ENCODE measurements at regions not wholly inside any gene's neighbourhood (a gene's known extent, or its start where the extent isn't known, plus 50 kb on each side); places are given as distances from the start of the nearest gene placed in this dataset.
"Not testable (repeated sequence)": the region's sequence is repeated elsewhere in the genome, so short reads cannot be mapped to it uniquely, and the experiment has no call there.

DNA sequence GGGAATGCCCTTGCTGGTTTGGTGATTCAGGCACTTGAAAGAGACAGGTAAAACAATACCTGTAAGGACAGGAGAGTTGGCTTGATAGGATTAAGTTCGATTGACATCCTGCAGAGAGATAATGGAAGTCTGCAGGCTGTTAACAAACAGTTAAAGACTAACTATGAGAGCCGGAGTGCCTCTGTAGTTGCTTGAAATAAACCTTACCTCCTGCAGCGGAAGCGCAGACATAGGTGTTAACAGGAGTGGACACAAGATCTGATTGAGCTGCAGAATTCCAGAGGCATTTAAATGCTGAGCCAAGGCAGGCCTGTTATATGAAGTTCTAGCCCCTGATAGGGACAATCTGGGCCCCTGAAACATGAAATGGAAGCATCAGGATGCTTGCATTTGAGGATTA is 416.7 kb upstream of the MAOA start:
- no peak for FAIRE-seq

GRCh38 chrX:43255596-43255995 is 400.5 kb upstream of the MAOA start:
- no peak for FAIRE-seq

DNA sequence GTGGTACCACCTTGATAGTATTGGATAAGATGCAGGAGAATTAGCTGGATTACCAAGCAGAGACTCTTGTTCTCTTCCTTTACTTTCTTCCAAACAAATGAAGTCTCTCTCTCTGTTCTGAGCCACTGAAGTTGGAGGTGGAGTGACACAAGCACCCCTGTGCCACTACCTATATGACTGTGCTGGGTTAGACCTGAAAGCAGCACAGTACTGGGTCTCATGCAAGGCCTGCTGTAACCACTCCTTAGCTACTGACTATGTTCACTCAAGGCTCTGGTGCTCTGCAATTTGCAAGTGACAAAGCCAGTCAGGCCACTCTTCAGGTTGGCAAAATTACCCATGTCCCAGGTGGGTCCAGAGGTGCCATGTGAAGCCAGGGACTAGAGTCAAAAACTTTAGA is 389.6 kb upstream of the MAOA start:
- FAIRE-seq: no peak

GRCh38 chrX:43267652-43268051 is 388.4 kb upstream of the MAOA start:
- no peak for FAIRE-seq

- FAIRE-seq: no peak
These were observed 386.9 kb upstream of the MAOA start for GRCh38 chrX:43269201-43269600.

DNA sequence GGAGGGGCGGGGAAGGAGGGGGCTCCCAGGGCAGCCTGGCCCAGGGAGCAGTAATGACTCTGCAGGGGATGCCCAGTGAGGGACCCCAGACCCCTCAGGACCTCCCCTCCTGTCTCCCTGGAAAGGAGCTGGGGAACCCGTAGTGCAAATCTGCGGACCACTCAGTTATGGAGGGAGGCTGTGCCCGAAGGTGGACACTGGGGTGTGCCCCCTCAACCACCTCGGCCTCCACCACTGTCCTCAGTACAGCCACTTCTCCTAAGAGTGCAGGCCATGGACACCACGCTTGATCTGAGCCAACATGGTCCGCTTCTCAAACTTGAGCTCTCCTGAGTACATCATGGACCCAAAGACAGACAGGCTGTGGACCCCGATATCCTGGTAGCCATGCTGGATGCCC is 378.2 kb upstream of the MAOA start:
- FAIRE-seq: no peak

- FAIRE-seq: no peak
These were observed 377.7 kb upstream of the MAOA start for GRCh38 chrX:43278440-43278839.

DNA sequence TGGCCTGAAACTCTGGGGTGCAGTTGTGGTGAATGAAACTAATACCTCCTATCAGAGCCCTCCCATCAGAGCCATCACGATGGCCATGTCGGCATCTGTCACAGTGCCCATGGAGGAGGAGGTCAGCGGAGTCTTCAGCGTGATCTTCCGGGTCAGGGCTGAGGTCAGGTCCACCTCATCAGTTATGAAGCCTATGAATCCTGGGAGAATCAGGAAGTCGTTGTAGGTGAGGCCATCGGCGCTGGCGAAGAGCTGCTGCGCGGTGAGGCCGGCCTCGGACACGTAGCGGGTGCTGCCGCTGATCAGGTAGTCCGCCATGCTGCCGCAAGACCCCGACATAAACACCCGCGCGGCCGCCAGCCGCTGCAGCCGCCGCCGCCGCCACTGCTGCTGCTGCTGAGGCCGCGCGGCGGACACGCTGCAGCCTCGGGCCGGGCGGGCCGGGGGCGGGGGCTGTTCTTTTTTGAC is 376.7 kb upstream of the MAOA start:
- FAIRE-seq: no peak

DNA sequence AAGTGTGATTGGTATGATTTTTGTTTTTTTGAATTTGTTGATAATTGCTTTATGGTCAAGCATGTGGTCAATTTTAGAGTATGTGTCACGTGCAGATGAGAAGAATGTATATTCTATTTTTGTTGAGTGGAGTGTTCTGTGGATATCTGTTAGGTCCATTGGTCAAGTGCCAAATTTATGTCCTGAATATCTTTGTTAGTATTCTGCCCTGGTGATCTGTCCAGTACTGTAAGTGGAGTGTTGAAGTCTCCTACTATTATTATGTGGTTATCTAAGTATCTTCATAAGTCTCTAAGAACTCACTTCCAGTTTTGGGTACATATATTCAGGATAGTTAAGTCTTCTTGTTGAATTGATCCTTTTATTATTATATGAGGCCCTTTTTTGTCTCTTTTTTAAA is 372.9 kb upstream of the MAOA start:
- no peak for FAIRE-seq

GRCh38 chrX:43311625-43312024 is 344.5 kb upstream of the MAOA start:
- not testable (repeated sequence) for FAIRE-seq

DNA sequence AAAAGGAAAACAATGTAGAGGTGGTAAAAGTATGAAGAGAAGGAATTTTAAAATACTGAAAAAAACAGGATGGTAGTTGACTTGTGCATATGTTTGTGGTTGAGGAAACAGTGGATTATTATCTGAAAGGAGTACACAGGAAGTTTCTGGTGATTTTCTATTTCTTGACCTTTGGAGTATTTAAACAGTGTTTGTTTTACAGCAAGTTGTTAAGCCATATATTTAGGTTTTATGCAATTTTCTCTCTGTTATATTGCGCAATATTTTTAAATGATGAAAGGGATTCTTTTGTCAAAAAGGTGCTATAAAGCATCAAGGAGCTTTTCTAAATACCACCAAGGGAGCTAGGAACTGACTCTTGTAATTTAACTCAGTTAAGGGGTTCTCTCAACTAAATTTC is 343.1 kb upstream of the MAOA start:
- FAIRE-seq: no peak

DNA sequence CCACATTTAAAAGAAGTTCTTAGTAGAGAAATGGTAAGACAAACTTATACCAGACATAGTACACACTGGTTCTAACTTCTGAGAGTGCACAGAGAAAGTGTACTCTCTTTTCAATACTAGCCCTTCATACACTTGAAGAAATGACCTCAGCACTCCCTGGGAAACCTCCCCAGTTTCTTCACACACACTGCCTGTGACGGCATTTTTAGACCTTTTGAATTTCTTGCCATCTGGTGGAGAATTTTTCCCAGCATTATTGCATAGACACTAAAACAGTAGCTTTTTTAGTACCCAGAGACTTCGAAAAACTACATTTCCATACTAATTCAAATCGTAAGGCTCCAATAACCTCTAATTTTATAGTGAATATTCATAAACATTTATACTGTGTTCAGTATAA is 341.6 kb upstream of the MAOA start:
- FAIRE-seq: no peak

DNA sequence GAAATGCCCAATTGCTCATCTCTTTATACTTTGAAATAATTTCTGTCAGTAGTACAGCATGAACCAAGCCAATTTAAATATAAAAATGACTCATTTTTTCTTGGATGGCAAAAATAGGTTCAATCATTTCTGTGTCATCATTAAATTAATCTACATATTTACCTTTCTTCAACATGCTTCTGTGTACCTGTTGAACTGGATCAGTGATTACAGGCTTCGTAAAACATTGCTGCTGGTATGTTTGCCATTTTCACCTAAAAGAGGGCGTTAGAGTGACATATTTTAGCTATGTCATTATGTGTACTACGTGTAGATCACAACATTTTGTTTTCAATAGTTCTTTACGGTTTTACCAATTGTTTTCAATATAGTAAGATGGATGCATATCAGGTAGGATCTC is 340.5 kb upstream of the MAOA start:
- no peak for FAIRE-seq

- no peak for FAIRE-seq
These were observed 340.0 kb upstream of the MAOA start for GRCh38 chrX:43316146-43316545.

DNA sequence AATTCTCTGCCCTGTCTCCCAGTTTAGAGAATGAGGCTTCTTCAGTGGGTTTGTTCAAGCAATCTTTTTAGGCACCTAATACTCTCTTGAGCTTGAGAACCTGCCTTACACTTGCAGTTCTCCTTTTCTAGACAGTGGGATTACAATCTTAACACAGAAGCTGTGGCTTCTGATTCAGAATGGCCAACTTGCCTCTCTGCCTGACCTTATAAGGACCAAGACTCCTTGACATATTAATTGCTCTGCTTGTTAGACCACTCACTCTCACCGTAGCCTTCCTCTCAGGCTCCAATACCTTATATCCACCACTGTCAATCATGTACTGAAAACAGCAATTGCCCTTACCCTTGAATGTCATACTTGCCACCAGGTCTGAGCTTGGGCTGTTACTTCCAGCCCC is 338.7 kb upstream of the MAOA start:
- FAIRE-seq: no peak

- FAIRE-seq: no peak
These were observed 327.6 kb upstream of the MAOA start for GRCh38 chrX:43328358-43328946.

- FAIRE-seq: no peak
These were observed 322.6 kb upstream of the MAOA start for GRCh38 chrX:43333543-43333942.

DNA sequence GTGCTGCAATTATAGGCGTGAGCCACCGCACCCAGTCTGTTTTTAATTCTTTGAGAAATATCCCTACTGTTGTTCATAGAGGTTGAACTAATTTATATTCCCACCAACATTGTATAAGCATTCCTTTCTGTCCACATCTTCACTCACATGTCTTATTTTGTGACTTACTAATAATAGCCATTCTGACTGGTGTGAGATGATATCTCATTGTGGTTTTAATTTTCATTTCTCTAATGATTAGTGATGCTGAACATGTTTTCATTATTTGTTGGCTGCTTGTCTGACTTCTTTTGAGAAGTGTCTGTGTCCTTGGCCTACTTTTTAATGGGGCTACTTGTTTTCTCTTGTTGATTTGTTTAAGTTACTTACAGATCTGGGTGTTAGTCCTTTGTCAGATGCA is 310.9 kb upstream of the MAOA start:
- no peak for FAIRE-seq

DNA sequence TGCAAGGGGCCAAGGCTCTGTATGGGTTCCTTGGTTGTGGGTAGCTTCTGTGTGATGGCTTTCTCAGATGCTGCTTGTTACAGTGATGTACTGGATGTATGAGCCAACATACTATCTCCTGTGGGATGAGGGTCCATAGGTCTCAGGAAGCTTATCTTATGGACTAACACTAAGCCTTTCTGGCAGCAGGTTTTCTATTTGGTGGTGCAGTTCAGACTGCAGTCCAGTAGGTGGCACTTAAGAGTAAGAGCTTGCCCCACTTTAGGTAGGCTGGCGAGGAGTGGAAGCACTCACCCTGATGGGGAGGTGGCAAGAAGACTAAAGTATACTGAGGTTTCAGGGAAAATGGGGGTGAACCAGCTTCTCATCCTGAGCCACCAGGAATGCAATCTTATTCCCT is 306.7 kb upstream of the MAOA start:
- FAIRE-seq: no peak

GRCh38 chrX:43350935-43351334 is 305.2 kb upstream of the MAOA start:
- FAIRE-seq: no peak

GRCh38 chrX:43357741-43358140 is 298.4 kb upstream of the MAOA start:
- FAIRE-seq: no peak

GRCh38 chrX:43373032-43373431 is 283.1 kb upstream of the MAOA start:
- no peak for FAIRE-seq

DNA sequence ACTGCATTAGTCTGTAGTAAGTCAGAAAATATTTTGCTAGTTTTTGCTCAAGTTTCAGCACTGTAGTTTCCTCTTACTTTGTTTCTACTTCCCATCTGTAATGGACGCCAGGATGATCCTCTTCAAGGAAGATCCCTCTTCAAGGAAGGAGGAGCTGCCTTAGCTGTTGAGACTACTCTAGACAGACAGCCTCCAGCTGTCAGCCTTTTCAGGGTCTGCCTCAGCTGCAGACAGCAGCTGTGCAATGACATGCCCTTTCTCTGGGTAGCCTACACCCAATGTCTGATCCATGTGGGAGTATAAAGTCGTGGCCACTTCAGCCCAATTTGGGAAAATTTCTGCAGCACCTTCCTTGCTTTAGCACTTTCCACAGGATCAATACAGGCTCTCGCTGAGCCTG is 281.0 kb upstream of the MAOA start:
- FAIRE-seq: no peak

DNA sequence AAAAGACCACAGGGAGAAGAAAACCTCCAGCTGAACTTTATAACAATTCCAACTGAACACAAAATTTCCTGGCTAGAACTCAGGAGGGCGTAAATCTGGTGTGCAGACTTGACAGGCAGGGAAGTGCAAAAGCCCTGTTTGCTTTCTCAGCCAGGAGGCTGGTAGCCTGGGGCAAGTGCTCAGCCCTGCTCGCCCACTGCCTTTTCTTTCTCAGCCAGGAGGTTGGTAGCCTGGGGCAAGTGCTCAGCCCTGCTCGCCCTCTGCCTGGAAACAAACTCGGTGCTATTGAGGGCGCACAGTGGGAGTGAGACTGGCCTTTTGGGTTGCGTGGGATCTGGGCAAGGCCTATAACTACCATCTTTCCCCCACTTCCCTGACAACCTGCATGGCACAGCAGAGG is 275.4 kb upstream of the MAOA start:
- FAIRE-seq: no peak

DNA sequence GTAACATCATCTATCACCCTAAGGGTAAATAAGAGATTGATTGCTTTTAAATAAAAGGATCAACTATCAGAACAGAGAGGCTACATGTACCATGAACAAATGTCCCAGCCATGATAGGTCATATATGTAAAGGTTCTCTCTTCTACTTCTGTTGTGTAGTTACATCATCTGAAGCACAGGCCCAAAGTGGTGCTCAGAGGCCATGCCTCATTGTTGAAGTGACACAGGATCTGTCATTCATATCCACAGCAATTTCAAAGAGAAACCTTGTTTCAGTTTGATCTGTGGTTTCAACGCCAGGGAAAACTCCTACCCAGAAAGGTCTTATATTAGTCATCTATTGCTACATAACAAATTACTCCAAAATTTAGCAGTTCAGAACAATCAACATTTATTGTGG is 269.2 kb upstream of the MAOA start:
- no peak for FAIRE-seq

DNA sequence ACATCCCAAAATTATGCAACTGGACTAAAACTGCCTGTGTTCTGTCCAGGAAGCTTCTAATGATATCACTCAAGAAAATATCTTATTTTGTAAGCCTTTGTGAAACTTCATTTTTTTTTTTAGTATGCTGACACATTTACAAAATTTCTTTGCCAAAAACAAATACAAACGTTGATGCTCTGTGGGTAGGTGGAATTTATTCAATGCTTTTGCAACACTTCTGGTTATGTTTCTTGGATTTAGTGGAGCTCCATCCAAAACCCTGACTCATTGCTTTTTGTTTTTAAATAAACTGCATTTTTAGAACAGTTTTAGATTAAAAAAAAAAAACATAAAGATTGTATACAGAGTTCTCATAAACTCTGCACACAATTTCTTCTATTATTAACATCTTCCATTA is 250.9 kb upstream of the MAOA start:
- no peak for FAIRE-seq
